SK-N-SH treated with all-trans-retinoic acid at 6 μM for 48 hours (cell line): ENCODE measurements at regions not wholly inside any gene's neighbourhood (a gene's known extent, or its start where the extent isn't known, plus 50 kb on each side); places are given as distances from the start of the nearest gene placed in this dataset.

Experiments
- ATAC-seq: fragments of 200-7000 bp; cut with Tn5 transposase; 3 replicates; pipeline ENCODE4 v1.9.1; 2020; ENCODE audit warnings: mild to moderate bottlenecking, moderate library complexity
- ARNTL ChIP-seq: fragments of 450-650 bp; formaldehyde crosslinking; IDR thresholded peaks from 2 replicates; pipeline ENCODE4 v1.5.0; 2020; ENCODE audit warnings: low read depth, mild to moderate bottlenecking, moderate library complexity, borderline replicate concordance
- BACH2 ChIP-seq: fragments of 250-450 bp; sonication (Bioruptor Pico); IDR thresholded peaks from 2 replicates; pipeline ENCODE4 v1.9.0; 2021; ENCODE audit warnings: mild to moderate bottlenecking, borderline replicate concordance
- CREB5 ChIP-seq: fragments of 250-450 bp; sonication (Bioruptor Pico); IDR thresholded peaks from 2 replicates; pipeline ENCODE4 v1.5.1; 2020; ENCODE audit warnings: low read depth, mild to moderate bottlenecking, moderate library complexity
- CSDC2 ChIP-seq: fragments of 250-450 bp; sonication (Bioruptor Pico); IDR thresholded peaks from 2 replicates; pipeline ENCODE4 v1.5.0; 2020; ENCODE audit warnings: mild to moderate bottlenecking, moderate library complexity
- ESRRG ChIP-seq: fragments of 250-450 bp; sonication (Bioruptor Pico); IDR thresholded peaks from 2 replicates; pipeline ENCODE4 v1.6.1; 2021; ENCODE audit warnings: mild to moderate bottlenecking
- GLIS3 ChIP-seq: fragments of 250-450 bp; sonication (Bioruptor Pico); IDR thresholded peaks from 2 replicates; pipeline ENCODE4 v1.5.0; 2020; ENCODE audit warnings: mild to moderate bottlenecking, moderate library complexity
- ISL1 ChIP-seq: fragments of 250-450 bp; sonication (Bioruptor Pico); IDR thresholded peaks from 2 replicates; pipeline ENCODE4 v2.1.2; 2022; ENCODE audit warnings: mild to moderate bottlenecking, moderate library complexity
- OSR1 ChIP-seq: fragments of 250-450 bp; sonication (Bioruptor Pico); IDR thresholded peaks from 2 replicates; pipeline ENCODE4 v1.8.0; 2022; ENCODE audit warnings: moderate library complexity, mild to moderate bottlenecking, inconsistent platforms
- PATZ1 ChIP-seq: fragments of 250-450 bp; sonication (Bioruptor Pico); IDR thresholded peaks from 2 replicates; pipeline ENCODE4 v1.8.0; 2020; ENCODE audit warnings: mild to moderate bottlenecking, moderate library complexity, borderline replicate concordance
- POU6F1 ChIP-seq: fragments of 250-450 bp; sonication (Bioruptor Pico); IDR thresholded peaks from 2 replicates; pipeline ENCODE4 v1.8.0; 2021; ENCODE audit warnings: low read depth, mild to moderate bottlenecking, moderate library complexity, borderline replicate concordance
- PPARA ChIP-seq: fragments of 250-450 bp; sonication (Bioruptor Pico); IDR thresholded peaks from 2 replicates; pipeline ENCODE4 v1.5.0; 2020; ENCODE audit warnings: mild to moderate bottlenecking, borderline replicate concordance
- RARB ChIP-seq: fragments of 250-450 bp; sonication (Bioruptor Pico); IDR thresholded peaks from 2 replicates; pipeline ENCODE4 v1.8.0; 2021; ENCODE audit warnings: mild to moderate bottlenecking, moderate library complexity
- SNAI2 ChIP-seq: fragments of 250-450 bp; sonication (Bioruptor Pico); IDR thresholded peaks from 2 replicates; pipeline ENCODE4 v1.5.0; 2020; ENCODE audit warnings: mild to moderate bottlenecking, moderate library complexity
- TCF4 ChIP-seq: fragments of 250-450 bp; sonication (Bioruptor Pico); IDR thresholded peaks from 2 replicates; pipeline ENCODE4 v1.8.0; 2021; ENCODE audit warnings: mild to moderate bottlenecking, moderate library complexity, borderline replicate concordance
- TOX ChIP-seq: fragments of 250-450 bp; sonication (Bioruptor Pico); IDR thresholded peaks from 2 replicates; pipeline ENCODE4 v1.8.0; 2021; ENCODE audit warnings: mild to moderate bottlenecking, moderate library complexity, borderline replicate concordance
- TSHZ2 ChIP-seq: fragments of 250-450 bp; sonication (Bioruptor Pico); IDR thresholded peaks from 2 replicates; pipeline ENCODE4 v1.5.0; 2020; ENCODE audit warnings: mild to moderate bottlenecking, moderate library complexity
- ZC3H10 ChIP-seq: fragments of 250-450 bp; sonication (Bioruptor Pico); IDR thresholded peaks from 2 replicates; pipeline ENCODE4 v1.5.1; 2021; ENCODE audit warnings: mild to moderate bottlenecking, moderate library complexity
- ZFP3 ChIP-seq: fragments of 250-450 bp; sonication (Bioruptor Pico); IDR thresholded peaks from 2 replicates; pipeline ENCODE4 v1.5.0; 2020; ENCODE audit warnings: mild to moderate bottlenecking, moderate library complexity
- ZFP30 ChIP-seq: fragments of 450-650 bp; formaldehyde crosslinking; IDR thresholded peaks from 2 replicates; pipeline ENCODE4 v1.5.0; 2022; ENCODE audit warnings: mild to moderate bottlenecking, moderate library complexity
- ZNF565 ChIP-seq: fragments of 450-650 bp; formaldehyde crosslinking; conservative IDR thresholded peaks from 2 replicates; pipeline ENCODE4 v1.5.0; 2020; ENCODE audit warnings: low read depth, mild to moderate bottlenecking, moderate library complexity
- ZNF70 ChIP-seq: fragments of 450-650 bp; formaldehyde crosslinking; IDR thresholded peaks from 2 replicates; pipeline ENCODE4 v1.5.0; 2020; ENCODE audit warnings: mild to moderate bottlenecking, moderate library complexity
- ZNF8 ChIP-seq: fragments of 450-650 bp; formaldehyde crosslinking; IDR thresholded peaks from 2 replicates; pipeline ENCODE4 v1.5.0; 2020; ENCODE audit warnings: mild to moderate bottlenecking, moderate library complexity
- TF ChIP-seq, protein P1 (sequence below): fragments of 250-450 bp; sonication (Bioruptor Pico); IDR thresholded peaks from 2 replicates; pipeline ENCODE4 v1.5.1; 2021; ENCODE audit warnings: mild to moderate bottlenecking, moderate library complexity

DNA sequence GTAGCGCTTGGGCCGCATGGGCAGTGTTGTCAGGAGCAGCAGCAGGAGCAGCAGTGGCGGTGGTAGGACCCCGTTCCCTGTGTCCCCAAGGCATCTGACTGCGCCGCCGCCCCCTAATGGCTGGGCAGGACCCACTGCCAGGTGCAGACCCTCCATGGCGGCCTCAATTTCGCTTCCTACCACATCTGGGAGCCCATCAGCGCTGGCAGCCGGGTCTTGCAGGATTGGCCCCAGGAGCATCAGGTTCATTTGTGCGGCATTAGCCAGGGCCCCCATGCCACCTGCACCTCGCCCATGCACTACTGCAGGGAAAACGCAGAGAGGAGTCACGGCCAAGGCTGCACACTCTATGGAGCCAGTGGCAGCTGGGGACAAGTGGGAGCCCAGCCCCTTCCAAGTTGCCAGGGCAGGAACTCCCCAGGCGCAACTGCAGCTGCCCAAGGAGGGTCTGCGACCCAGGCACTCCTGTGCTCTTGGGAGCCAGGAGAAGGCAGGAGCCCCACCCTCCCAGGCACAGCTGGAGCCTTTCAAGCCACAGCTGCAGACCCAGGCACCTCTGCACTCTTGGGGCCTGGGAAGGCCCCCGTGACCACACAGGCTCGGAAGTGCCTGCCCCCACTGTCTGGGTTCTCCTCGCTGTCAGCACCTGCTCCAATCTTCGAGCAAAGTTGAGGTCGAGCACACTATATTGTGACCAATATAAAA is 594.2 kb downstream of the KCNJ18 start:
- no peak for TF ChIP-seq BACH2
- no peak for TF ChIP-seq POU6F1 (CRISPR knock-in tag)
- no peak for TF ChIP-seq ZNF565 (CRISPR knock-in tag)
- TF ChIP-seq ZNF70 (CRISPR knock-in tag) = no peak
- TF ChIP-seq ZFP3 = no peak
- TF ChIP-seq ZFP30 (CRISPR knock-in tag) = no peak
- no peak for TF ChIP-seq RARB
- no peak for TF ChIP-seq TCF4 (CRISPR knock-in tag)
- no peak for TF ChIP-seq CREB5 (CRISPR knock-in tag)
- TF ChIP-seq ARNTL (CRISPR knock-in tag) = no peak
- TF ChIP-seq, protein P1, sequence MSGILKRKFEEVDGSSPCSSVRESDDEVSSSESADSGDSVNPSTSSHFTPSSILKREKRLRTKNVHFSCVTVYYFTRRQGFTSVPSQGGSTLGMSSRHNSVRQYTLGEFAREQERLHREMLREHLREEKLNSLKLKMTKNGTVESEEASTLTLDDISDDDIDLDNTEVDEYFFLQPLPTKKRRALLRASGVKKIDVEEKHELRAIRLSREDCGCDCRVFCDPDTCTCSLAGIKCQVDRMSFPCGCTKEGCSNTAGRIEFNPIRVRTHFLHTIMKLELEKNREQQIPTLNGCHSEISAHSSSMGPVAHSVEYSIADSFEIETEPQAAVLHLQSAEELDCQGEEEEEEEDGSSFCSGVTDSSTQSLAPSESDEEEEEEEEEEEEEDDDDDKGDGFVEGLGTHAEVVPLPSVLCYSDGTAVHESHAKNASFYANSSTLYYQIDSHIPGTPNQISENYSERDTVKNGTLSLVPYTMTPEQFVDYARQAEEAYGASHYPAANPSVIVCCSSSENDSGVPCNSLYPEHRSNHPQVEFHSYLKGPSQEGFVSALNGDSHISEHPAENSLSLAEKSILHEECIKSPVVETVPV = no peak
- TF ChIP-seq ISL1 (CRISPR knock-in tag) = no peak
- TF ChIP-seq ZNF8 = no peak
- no peak for TF ChIP-seq GLIS3 (CRISPR knock-in tag)
- no peak for TF ChIP-seq PATZ1 (CRISPR knock-in tag)
- no peak for TF ChIP-seq TOX (CRISPR knock-in tag)
- no peak for TF ChIP-seq ESRRG (CRISPR knock-in tag)
- TF ChIP-seq SNAI2 (CRISPR knock-in tag) = no peak
- TF ChIP-seq OSR1 = no peak
- no peak for TF ChIP-seq PPARA
- TF ChIP-seq, all 23 proteins: peak for 0
- no peak for ATAC-seq

GRCh38 chr17:22298484-22298951 is 606.2 kb downstream of the KCNJ18 start:
- ATAC-seq = peak; percentile 96

- ATAC-seq = no peak
- TF ChIP-seq GLIS3 (CRISPR knock-in tag) = no peak
- no peak for TF ChIP-seq POU6F1 (CRISPR knock-in tag)
- no peak for TF ChIP-seq TSHZ2
- no peak for TF ChIP-seq CSDC2 (CRISPR knock-in tag)
- no peak for TF ChIP-seq ZC3H10
- no peak for TF ChIP-seq PPARA
- no peak for TF ChIP-seq ARNTL (CRISPR knock-in tag)
- TF ChIP-seq TCF4 (CRISPR knock-in tag) = no peak
- TF ChIP-seq ZFP3 = no peak
- no peak for TF ChIP-seq OSR1
- TF ChIP-seq PATZ1 (CRISPR knock-in tag) = no peak
- no peak for TF ChIP-seq ESRRG (CRISPR knock-in tag)
- TF ChIP-seq ZNF8 = no peak
- no peak for TF ChIP-seq SNAI2 (CRISPR knock-in tag)
- no peak for TF ChIP-seq TOX (CRISPR knock-in tag)
- TF ChIP-seq, protein P1 = no peak
Measured at GRCh38 chr17:22300177-22300576, 607.9 kb downstream of the KCNJ18 start.
